Suppressor macrophage treated with lipopolysaccharide for 1 hour (primary cell): ENCODE measurements at regions not wholly inside any gene's neighbourhood (a gene's known extent, or its start where the extent isn't known, plus 50 kb on each side); places are given as distances from the start of the nearest gene placed in this dataset.
"Not testable (repeated sequence)": the region's sequence is repeated elsewhere in the genome, so short reads cannot be mapped to it uniquely, and the experiment has no call there.

Source experiments
- DNase-seq, 3 donors: peaks; one replicate each; pipeline ENCODE4 v3.0.0-alpha.2; 2020 to 2022

DNA sequence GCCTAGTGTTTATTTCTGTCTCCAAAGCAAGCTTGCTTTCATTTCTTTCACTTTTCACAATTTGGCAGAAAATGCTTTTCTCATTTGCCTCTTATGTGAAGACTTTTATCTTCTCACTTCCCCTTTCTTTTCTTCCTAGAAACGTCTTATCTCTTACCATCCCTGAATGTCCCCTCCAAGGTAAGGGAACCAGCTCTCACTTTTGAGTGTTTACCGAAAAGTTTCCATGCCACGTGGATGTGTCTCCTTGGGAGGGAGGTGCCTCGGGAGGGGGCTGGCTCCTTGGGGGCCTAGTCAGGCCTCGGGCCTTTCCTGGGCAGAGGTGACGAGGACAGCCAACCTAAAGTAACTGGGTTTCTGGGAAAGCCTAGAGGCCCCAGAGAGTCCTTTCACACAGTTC lies 127.4 kb downstream of the CD24 start:
- no peak for DNase-seq

DNA sequence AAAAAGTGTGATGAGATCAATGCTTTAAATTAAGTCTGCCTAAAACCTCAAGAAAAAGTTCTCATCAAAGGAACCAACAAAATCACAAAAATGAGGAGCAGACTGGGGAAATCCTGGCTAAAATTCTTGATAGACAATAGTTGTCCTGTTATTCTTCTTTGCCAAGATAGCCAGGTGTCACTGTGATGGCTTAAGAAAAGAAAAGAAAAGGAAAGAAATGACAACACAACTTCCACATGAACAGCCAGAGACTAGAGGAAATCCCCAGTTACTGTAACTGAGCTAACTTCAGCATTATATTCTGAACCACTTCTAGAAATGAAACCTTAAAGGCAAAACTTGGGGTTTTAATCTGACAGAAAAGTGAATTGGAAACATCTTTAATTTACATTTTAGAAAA lies 129.6 kb downstream of the CD24 start:
- no peak for DNase-seq

DNA sequence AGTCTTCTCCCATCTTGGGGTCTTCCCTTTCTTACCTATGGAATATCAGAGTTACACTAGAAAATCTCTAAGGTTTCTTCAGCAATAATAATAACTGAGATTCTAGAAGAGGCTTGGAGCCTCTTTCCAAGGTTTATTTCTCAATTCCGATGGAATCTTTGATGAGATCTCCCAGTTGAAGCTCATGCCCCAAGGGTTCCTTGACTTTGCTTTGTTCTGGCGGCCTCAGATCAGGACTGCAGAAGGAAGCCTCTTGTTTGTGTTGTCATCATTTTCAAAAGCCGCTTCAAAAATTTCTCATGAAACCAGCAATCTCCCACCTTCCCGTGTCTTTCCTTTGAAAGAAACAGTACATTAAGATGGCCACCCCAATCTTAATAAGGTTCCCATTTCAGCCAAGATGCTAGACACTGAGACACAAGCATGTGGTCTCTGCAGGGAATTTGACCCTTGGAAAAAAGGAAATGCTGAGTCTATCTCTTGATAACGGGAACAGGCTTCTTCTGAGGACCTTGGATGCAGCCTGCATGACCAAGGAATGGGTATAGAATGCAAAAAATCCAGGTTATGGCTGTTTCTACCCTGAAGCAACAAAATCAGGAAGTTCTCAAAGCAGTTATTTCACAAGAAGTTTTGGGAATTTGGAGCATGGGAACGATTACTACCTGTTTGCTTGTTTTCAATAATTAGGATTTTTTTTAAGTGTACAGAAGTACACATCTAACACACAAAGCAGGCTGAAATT lies 141.6 kb downstream of the CD24 start:
- no peak for DNase-seq

DNA sequence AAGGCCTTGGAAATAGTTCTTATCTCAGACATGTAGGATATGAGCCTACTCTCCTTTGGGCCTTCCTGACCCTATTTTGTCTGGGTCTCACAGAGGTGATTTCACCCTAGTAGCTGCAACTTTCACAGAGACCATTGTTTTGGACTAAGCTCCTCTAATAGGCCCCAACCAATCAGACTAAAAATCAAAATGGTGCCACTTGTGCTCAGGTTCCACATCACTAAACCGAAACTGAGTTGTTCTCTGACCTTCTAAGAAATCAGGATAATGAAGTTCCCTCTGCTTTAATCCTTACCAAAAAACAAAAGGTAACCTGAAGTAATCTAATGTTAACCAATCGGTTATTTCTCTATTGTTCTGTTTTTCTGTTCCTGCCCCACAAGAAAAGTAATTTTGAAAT lies 143.6 kb downstream of the CD24 start:
- no peak for DNase-seq

DNA sequence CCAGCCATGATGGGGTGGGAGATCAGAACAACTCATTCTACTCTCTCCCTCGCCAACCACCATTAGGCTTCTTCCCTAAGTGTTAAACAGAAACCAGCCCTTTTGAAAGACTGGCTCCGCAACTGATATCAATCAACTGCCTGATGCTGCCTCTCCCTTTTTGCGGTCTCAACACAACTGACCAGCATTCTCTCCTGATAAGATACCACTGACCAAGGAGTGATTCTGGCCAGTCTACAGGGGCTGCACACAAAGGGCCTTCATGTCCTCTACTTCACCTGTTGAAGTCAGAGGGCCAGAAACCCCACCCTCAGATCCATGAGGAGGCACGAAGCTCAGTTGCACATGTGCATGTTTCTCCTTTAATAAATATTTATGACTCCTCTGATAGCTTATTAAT lies 145.1 kb downstream of the CD24 start:
- DNase-seq, result no peak

DNA sequence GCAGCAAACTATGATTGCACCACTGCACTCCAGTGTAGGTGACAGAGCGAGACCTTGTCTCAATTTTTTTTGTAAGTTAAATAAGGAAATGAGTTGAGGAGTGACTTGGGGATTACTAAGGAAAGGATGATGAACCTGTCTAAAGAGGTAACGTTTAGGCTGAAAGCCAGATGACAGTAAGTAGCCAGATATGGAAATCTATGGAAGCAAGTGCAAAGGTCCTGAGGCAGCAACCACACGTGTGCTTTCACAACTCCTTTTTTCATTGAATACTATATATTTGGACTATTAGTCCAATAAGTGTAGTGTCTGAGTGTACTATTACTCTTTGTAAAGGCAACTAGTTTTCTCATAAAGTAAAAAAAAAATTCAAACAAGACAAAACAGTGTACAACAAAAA lies 147.4 kb downstream of the CD24 start:
- DNase-seq, result no peak

DNA sequence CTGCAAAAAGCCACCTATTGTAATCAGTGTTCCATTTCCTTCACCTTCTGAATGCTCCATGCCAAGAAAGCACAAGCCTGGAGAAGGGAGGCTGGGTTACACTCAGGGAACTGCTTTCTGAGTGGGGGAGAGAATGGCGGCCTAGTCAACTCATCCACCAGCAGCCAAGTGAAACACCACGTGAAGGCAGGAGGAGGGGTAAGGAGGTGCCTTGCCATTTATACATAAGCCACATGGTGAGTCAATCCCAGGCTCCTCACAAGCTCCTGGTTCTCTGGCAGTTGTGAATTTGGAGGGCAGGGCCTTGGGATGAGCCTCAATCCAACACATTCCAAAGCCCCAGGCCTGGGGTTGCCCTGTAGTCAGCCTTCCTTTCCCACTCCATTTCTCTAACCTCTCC lies 149.4 kb downstream of the CD24 start:
- DNase-seq, result no peak

DNA sequence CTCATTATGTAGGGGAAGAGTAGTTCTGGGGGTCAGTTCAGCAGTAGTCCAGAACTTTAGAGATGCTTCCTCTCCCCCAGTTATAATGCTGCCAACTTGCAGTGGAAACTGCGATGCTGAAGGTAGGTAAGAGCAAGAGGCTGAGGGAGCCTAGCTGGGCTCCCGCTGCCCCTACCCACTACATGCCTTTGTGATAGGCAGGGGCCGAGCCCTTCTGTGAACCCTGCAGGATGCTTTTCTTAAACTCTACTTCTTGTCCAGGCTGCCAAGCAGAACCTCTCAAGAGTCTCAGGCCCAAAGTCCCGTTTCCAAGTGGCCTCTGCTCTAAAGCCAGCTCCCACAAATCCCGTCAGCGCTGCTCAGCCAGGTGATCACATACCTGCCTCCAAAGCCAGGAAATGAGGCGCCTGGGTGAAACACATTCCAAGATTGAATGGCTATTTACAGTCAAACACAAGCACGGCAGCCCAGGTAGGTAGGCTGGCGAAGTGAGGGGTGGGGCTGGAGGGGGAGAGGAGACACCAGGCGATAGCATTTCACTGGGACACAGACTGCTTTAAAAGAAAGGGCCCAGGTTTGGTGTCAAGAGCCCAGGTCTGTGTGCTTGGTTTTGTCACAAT lies 150.7 kb downstream of the CD24 start:
- DNase-seq, result no peak

DNA sequence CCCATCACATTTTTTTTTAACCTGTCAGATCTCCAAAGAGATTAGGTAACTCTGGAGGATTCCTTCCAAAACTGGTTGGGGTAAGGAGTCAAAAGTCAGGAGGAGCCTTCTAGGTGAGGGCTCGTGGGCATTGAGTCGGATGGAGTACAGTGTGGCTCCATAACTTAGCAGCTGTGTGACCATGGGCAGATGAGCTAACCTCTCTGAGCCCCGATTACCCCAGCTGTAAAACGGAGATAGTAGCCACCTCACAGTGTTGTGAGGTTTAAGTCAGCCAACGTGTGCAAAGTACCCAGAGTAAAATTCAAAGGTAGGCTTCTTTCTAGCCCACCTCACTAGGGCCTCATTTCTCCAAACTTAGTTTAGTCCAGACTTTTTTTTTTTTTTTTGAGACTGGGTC lies 151.5 kb downstream of the CD24 start:
- no peak for DNase-seq

DNA sequence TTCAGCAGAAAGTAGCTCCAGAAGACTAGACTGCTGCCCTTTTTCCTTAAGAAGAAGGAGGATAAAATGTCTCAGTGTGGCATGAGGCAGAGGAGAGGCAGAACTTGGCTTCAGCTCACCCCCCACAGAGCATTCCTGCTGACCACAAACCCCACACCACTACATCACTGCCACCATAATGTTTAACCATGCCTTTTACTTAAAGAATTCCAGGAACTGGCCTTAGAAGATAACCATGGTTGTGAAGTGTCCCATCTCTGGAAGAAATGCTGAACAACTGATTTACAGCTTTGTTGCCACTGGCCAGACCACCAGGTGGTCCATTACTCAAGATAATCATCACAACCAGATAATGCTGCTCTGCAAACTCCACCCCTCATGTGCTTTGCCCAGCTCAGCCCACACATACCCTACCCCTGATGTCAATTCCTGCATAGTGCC lies 154.1 kb downstream of the CD24 start:
- no peak for DNase-seq

DNA sequence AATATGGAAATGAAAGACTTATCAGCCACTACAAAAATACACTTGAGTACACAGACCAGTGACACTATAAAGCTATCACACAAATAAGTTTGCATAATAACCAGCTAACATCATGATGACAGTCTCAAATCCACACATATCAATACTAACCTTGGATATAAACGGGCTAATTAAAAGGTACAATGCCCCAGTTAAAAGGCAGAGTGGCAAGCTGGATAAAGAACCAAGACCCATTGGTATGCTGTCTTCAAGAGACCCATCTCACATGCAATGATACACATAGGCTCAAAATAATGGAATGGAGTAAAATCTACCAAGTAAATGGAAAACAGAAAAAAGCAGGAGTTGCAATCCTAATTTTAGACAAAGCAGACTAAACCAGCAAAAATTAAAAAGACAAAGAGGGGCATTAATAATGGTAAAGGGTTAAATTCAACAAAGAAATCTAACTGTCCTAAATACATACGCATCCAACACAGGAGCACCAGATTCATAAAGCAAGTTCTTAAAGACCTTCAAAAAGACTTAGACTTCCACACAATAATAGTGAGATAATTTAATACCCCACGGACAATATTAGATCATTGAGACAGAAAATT lies 163.3 kb downstream of the CD24 start:
- no peak for DNase-seq

DNA sequence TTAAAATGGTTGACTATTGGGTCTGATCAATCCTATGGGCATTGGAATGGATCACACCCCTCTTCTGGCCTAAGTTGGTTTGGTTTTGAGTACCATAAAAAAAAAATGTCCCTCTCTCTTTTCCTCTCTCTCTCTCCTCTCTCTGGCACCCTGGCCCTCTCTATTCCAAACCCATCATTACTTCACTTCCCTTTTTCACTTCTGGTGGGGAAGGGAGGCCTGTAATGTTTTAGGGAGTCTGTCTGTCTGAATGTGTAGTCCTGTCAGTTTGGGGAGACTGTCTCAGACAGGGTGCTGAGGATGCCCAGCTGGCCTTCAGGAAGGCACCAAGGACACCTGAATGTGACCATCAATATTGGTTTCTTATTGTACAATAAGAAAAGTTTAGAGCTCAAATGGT lies 165.8 kb downstream of the CD24 start:
- DNase-seq, result no peak

DNA sequence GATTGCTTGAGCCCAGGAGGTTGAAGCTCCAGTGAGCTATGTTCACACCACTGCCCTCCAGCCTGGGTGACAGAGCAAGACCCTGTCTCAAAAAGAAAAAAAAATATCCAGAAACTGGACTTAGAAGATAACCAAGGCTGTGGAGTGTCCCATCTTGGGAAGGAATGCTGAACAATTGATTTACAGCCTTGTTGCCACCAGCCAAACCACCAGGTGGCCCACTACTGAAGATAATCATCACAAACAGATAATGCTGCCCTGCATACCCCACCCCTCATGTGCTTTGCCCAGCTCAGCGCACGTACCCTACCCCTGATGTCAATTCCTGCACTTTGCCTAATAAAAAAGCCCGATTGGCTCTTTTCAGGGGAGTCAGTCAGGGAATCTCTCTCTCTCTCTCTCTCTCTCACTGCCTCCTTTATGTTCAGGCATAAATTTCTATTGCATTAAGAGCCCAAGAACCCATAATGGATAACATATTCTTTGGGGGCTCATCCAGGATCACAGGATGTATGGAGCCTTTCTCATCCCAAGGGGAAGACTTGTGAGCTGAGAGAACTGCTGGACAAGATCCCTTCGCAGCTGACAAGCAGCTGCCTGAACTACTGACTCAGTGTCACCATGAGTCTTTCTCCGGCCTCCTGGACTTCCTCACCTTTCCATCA lies 166.4 kb downstream of the CD24 start:
- DNase-seq, result no peak

DNA sequence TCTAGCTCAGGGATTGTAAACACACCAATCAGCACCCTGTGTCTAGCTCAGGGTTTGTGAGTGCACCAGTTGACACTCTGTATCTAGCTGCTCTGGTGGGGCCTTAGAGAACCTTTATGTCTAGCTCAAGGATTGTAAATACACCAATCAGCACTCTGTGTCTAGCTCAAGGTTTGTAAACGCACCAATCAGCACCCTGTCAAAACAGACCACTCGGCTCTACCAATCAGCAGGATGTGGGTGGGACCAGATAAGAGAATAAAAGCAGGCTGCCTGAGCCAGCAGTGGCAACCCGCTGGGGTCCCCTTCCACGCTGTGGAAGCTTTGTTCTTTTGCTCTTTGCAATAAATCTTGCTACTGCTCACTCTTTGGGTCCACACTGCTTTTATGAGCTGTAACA lies 168.3 kb downstream of the CD24 start:
- not testable (repeated sequence) for DNase-seq

DNA sequence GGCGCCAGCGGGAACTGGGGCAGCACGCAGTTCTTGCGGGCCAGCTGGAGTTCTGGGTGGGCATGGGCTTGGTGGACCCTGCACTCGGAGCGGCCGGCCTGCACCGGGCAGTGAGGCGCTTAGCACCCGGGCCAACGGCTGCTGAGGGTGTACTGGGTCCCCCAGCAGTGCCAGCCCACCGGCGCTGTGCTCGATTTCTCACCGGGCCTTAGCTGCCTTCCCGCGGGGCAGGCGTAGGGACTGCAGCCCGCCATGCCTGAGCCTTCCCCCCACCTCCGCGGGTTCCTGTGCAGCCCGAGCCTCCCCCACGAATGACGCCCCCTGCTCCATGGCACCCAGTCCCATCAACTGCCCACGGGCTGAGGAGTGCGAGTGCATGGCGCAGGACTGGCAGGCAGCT lies 168.8 kb downstream of the CD24 start:
- DNase-seq, result no peak

DNA sequence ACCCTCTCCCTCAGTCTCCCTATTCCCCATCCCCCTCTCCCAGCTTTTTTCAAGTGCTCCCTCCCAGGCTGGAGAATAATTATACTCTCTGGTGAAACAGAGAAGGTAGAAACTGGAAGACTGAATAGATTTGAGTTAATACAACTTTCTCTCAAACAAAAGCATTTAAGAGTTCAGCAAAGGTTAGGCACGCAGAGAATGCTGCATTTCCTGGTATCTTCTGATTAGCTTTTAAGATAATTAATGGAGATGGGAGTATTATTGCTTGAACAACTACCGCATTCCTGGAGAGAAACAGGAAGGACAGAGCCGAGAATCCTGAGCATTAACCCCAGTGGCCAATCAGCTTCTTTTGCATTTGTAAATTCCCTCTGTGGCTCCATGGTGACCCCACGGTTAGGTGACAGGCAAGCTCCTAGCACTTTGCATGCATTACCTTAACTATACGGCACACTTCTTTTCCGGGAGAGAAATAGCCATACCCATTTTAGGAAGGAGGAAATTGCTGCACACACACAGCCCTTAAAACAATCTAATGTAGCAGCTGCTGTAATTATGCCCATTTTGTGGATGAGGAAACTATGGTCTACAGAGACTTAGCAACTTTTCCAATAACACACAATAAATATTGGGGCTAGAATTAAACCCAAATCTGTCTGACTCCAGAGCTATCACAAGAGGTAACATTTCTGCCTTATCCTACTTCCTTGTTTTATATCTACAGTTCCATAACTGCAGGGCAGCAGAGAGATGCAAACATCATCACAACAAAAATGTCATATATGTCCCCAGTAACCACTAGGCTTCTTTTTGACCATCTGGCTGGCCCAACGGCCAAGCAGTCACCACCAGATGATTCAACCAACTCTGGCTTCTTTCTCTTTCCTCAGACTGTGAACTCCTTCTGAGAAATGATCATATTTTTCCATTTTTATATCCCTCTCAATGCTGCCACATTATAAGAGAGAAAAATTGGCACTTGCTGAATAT lies 169.9 kb downstream of the CD24 start:
- DNase-seq, result no peak

DNA sequence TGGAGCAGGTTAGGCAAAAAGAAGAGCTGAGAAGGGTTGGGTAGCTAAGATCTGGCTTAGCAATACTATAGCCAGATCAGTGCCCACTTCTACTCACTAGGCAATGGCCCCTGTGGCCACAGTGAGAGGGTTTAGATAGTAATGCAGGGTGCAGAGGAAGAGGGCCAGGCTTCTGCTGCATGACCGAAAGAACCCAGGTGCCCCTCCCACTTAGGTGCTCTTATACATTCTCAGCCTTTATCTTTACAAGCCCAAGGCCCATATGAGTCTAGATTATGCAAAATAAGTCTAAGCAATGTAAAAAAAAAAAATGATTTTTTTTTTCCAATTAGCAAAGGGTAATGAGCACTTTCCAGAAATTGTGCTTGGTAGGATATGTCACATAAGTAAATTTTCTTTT lies 171.3 kb downstream of the CD24 start:
- no peak for DNase-seq

DNA sequence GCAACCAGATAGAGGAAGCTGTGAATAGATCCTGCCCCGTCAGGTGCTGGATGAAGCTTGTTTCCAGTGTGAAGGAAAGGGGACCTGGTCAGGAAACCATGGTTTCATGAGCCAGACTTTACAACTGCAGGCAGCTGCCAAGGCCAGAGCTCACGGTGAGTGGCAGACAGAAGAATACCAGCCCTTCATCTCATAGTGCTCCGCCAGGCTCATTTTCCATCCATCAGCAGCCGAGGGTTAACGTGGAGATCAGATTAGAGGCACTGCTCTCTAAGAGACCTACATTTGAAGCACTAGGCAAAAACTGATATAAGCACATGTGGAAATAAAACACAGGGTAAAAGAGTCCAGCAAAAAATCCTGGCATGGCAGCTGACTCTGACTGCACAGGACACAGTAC lies 172.4 kb downstream of the CD24 start:
- no peak for DNase-seq

DNA sequence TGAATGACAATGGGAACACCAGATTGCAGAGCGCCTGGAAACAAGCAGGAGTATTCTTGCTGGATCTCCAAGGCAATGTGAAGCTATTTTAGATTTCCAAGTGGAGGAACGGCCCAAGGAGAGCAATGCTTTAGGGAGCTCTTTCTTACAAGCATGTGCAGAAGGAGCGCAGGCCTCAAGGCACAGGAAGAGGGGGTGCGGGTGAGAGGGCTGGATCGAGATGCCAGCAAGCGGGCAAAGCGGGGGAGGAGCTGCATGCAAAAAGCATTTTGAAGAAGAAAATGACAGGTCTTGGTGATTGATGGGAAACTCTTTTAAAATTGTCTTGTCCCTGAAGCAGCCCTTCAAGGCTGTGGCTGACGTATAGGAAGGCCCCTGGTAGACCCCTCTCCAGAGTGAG lies 171.9 kb downstream of the QRSL1 start:
- DNase-seq, result no peak

DNA sequence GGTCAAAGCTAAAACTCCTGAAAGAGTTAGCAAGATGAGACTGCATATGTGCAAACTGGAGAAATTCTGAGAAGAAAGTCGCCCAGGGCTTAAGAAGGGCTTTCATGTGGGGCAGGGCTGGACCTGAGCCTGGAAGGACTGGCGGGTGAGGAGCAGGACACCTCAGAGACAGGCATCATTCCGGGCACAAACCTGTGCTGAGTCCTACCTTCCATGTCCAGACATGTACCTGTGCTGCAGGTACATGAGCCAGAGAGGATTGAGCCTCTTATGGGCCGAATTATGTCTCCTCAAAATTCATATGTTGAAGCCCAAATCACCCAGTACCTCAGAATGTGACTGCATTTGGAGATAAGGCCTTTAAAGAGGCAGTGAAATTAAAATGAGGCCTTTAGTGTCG lies 171.0 kb downstream of the QRSL1 start:
- no peak for DNase-seq

DNA sequence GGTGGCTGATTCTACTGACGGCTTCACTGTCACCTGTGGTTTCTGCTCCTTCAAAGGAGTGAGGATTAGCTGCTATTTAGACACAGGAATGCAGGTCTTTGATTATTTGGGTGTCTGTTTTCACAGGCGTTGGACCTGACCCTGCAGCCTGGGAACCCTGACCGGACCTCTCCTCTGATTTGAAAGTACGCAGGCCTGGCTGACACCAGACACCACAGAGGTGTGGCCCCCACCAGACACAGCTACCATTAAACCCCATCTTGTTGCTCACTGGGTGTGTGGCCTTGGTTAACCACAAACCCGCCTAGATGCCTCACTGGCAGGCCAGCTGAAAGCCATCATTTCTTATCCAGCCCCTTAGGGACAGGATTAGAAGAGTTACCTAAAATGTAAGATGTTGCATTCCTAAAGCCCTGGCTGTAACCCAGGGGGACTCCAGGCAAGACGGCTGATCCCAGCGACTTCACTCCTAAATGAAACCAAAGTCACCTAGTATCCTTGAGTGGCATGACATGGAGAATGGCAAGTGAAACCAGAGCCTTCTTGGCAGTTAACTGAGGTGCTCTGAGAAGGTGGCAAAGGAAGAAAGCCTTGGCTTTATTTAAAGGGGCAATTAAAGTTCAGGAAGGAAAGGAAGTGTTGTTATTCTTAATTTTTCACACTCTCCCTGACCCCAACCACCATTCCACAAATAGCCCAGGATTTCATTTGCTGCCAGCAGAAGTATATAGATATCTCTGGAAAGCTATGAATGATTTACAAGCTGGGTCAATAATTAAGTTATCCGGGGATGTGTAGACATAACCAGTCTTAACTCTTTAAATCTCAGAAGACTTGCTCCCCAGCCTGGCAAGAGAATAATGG lies 169.9 kb downstream of the QRSL1 start:
- DNase-seq, result no peak

DNA sequence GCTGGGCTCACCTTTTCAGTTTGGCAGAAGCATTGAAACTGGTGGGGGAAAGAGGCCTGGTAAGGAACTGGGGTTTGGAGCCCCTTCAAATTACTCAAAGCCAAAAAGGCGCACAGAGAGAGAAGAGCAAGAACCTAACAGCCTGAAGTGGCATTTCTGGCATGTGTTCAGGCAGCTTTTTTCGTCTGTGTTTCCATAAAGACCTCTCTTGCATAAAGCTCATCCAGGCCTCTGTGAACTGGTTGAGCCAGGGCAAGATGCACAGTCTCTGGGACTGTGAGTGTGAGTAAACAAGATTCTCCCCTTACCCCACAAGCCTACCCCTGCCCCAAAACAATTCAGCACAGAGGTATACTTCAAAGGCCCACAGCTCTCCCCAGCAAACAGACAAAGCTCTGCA lies 167.8 kb downstream of the QRSL1 start:
- no peak for DNase-seq
